HUES48 (cell line): ENCODE measurements at regions not wholly inside any gene's neighbourhood (a gene's known extent, or its start where the extent isn't known, plus 50 kb on each side); places are given as distances from the start of the nearest gene placed in this dataset.
"Not testable (repeated sequence)": the region's sequence is repeated elsewhere in the genome, so short reads cannot be mapped to it uniquely, and the experiment has no call there.

Experiments used
- H3K27ac ChIP-seq: one replicate; pipeline ENCODE4 v1.7.0; 2013; ENCODE audit warnings: low read depth, low read length, inconsistent platforms
- H3K27me3 ChIP-seq: 2 replicates; pipeline ENCODE4 v1.6.1; 2013; ENCODE audit warnings: mild to moderate bottlenecking, low read length; ENCODE audit not compliant: control insufficient read depth, insufficient read depth
- H3K36me3 ChIP-seq: 2 replicates; pipeline ENCODE4 v1.6.1; 2013; ENCODE audit warnings: low read length; ENCODE audit not compliant: control insufficient read depth, insufficient read depth
- H3K4me1 ChIP-seq: 2 replicates; pipeline ENCODE4 v1.6.1; 2013; ENCODE audit warnings: mild to moderate bottlenecking, low read length; ENCODE audit not compliant: control insufficient read depth, insufficient read depth
- H3K4me3 ChIP-seq: 2 replicates; pipeline ENCODE4 v1.5.1; 2013; ENCODE audit warnings: mild to moderate bottlenecking, low read depth, low read length
- H3K9ac ChIP-seq: 2 replicates; pipeline ENCODE4 v1.6.1; 2013; ENCODE audit warnings: mild to moderate bottlenecking, low read depth, low read length, moderate library complexity
- H3K9me3 ChIP-seq: 2 replicates; pipeline ENCODE4 v1.6.1; 2013; ENCODE audit warnings: low read length; ENCODE audit not compliant: control insufficient read depth, insufficient read depth

DNA sequence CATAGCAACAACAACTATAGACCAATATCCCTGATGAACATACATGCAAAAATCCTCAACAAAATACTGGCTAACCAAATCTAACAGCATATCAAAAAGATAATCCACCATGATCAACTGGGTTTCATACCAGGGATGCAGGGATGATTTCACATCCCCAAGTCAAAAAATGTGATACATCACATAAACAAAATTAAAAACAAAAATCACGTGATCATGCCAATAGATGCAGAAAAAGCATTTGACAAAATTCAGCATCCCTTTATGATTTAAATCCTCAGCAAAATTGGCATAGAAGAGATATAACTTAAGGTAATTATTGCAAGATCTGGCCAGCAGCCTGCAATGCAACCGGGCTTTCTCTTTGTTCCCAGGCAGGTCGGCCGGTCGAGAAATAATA is 735.1 kb upstream of the SGO1 start:
- not testable (repeated sequence) for H3K4me1 ChIP-seq, H3K9me3 ChIP-seq, H3K27ac ChIP-seq, H3K4me3 ChIP-seq, H3K36me3 ChIP-seq, H3K9ac ChIP-seq, H3K27me3 ChIP-seq

GRCh38 chr3:20916951-20917606 is 731.1 kb upstream of the SGO1 start:
- Histone ChIP-seq H3K9ac (no peak overlapping the region), H3K27ac (peak overlapping the region; percentile 22), H3K4me3 (no peak overlapping the region), H3K9me3 (no peaks in the 10 kb centered on the region), H3K4me1 (no peaks in the 10 kb centered on the region), H3K27me3 (no peaks in the 10 kb centered on the region), H3K36me3 (no peaks in the 10 kb centered on the region)

DNA sequence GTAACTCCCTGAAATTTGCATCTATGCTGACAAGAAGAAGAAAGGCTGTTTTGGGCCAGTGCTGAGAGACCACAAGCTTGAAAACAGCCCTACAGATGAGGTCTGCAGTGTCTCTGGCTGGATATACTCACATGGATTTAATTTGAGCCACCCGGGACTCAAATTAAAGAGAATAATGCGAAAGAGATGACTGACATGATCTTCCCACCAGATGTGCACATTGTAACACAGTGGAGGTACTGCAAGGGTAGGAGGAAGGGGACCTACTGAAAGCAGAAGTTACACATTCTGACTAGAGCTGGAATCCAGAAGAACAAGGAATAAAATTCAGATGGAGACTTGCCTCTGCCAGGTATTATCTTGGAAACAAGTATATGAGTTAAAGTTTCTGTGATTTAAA is 728.3 kb upstream of the SGO1 start:
- no peak overlapping the region for H3K4me3 ChIP-seq
- H3K9me3 ChIP-seq, result no peaks in the 10 kb centered on the region
- no peaks in the 10 kb centered on the region for H3K36me3 ChIP-seq
- H3K27me3 ChIP-seq, result no peaks in the 10 kb centered on the region
- H3K9ac ChIP-seq, result no peak overlapping the region
- no peaks in the 10 kb centered on the region for H3K4me1 ChIP-seq
- H3K27ac ChIP-seq, result no peak overlapping the region

DNA sequence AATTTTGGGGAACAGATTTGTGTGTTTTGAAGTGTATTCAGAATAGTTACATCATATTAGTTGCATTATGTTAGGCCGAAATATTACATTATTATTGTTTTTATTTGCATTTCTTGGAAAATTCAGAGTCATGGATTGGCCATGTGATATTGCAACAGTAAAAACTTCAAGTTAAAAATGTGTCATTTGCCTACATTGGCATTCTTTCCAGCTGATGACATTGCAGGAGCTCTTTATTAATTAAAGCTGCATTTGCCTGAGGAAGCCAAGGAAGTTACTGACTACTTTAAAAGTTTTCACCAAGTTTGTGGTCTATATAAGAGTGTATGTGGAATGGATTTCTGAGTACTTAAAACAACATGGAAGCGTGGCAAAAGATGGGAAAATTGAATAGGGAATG is 726.4 kb upstream of the SGO1 start:
- Histone ChIP-seq H3K9ac (no peak overlapping the region), H3K27ac (no peak overlapping the region), H3K27me3 (no peaks in the 10 kb centered on the region), H3K36me3 (no peaks in the 10 kb centered on the region), H3K4me1 (no peaks in the 10 kb centered on the region), H3K9me3 (no peaks in the 10 kb centered on the region), H3K4me3 (no peak overlapping the region)

- Histone ChIP-seq H3K27ac (no peak overlapping the region), H3K36me3 (no peaks in the 10 kb centered on the region), H3K4me3 (no peak overlapping the region), H3K4me1 (peaks cover 11% of the 10 kb centered on the region), H3K27me3 (no peaks in the 10 kb centered on the region), H3K9me3 (no peaks in the 10 kb centered on the region), H3K9ac (no peak overlapping the region)
Observed at GRCh38 chr3:20909511-20909910, 723.5 kb upstream of the SGO1 start.

GRCh38 chr3:20905210-20905805 is 719.3 kb upstream of the SGO1 start:
- Histone ChIP-seq H3K4me1 (peaks cover 14% of the 10 kb centered on the region), H3K9me3 (no peaks in the 10 kb centered on the region), H3K9ac (no peak overlapping the region), H3K27me3 (no peaks in the 10 kb centered on the region), H3K36me3 (no peaks in the 10 kb centered on the region), H3K27ac (peak overlapping the region; percentile 32), H3K4me3 (no peak overlapping the region)

- no peak overlapping the region for H3K4me3 ChIP-seq
- H3K27ac ChIP-seq, result peak overlapping the region; percentile 32
- H3K9me3 ChIP-seq, result no peaks in the 10 kb centered on the region
- H3K9ac ChIP-seq, result no peak overlapping the region
- no peaks in the 10 kb centered on the region for H3K36me3 ChIP-seq
- H3K27me3 ChIP-seq, result no peaks in the 10 kb centered on the region
- H3K4me1 ChIP-seq, result peaks cover 14% of the 10 kb centered on the region
Observed at GRCh38 chr3:20904671-20905070, 718.7 kb upstream of the SGO1 start.

DNA sequence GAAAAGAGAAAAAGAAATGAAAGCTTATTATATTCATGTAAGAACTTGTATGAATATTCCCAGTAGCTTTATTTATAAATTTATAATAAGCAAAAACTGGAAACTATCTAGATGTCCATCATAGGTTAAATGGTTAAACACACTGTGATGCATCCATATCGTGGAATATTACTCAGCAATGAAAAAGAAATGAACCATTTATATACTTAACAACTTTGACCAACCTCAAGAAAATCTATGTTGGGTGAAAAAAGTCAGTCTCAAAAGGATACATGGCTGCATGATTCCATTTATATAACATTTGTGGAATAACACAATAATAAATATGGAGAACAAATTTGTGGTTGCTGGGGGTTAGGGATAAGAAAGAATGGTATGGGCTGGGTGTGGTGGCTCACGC is 713.0 kb upstream of the SGO1 start:
- Histone ChIP-seq H3K36me3 (no peaks in the 10 kb centered on the region), H3K9ac (no peak overlapping the region), H3K27ac (no peak overlapping the region), H3K9me3 (no peaks in the 10 kb centered on the region), H3K4me1 (no peaks in the 10 kb centered on the region), H3K27me3 (no peaks in the 10 kb centered on the region), H3K4me3 (no peak overlapping the region)

DNA sequence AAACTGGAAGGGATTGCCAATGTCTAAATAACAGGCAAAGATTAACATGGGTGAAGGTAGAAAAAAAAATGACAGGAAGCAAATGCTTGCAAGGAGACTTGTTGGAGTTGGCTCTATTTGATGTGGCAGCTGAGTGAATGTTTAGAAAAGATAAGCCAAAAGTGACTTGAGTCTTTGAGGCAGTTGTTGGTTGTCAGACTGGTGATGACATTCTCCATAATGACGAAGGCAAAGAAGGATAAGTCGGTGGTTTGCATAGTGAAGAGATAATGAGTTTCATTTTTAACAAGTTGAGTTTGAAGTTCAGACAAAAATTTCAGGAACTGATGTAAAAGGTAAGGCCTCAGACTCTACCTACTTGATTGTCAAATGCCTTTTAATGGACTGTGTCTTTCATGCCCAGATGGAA is 704.1 kb upstream of the SGO1 start:
- H3K9me3 ChIP-seq, result no peaks in the 10 kb centered on the region
- H3K27ac ChIP-seq, result no peak overlapping the region
- no peaks in the 10 kb centered on the region for H3K36me3 ChIP-seq
- H3K4me3 ChIP-seq, result no peak overlapping the region
- no peak overlapping the region for H3K9ac ChIP-seq
- H3K4me1 ChIP-seq, result no peaks in the 10 kb centered on the region
- no peaks in the 10 kb centered on the region for H3K27me3 ChIP-seq

DNA sequence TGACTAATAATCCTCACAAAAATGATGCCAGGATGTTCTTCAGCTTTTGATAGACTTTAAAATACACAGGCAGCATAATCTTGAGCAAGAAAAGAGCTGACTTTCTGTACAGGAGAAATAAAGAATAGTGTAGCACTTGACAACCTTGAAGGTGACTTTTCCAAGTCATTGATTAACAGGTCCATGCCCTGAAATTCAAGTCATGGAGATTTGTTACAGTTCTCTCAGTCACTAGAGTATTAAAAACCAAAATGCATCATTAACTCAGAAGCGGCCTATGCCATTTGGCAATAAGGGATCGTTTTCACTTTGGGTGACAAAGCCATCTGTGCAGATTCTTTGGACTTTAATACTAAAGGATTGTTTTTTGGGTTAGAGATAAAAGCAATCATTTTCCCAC is 692.7 kb upstream of the SGO1 start:
- H3K9me3 ChIP-seq, result no peaks in the 10 kb centered on the region
- no peaks in the 10 kb centered on the region for H3K27me3 ChIP-seq

GRCh38 chr3:20873235-20873634 is 687.2 kb upstream of the SGO1 start:
- H3K4me1 ChIP-seq, result no peaks in the 10 kb centered on the region
- H3K36me3 ChIP-seq, result no peaks in the 10 kb centered on the region
- H3K9ac ChIP-seq, result no peak overlapping the region
- H3K4me3 ChIP-seq, result no peak overlapping the region
- H3K9me3 ChIP-seq, result peaks cover 3% of the 10 kb centered on the region; the same call in 1 of the 2 replicates
- no peaks in the 10 kb centered on the region for H3K27me3 ChIP-seq
- no peak overlapping the region for H3K27ac ChIP-seq

More for the DNA sequence above, 692.7 kb upstream of the SGO1 start:
- Histone ChIP-seq H3K27ac (no peak overlapping the region), H3K4me3 (no peak overlapping the region), H3K9ac (no peak overlapping the region), H3K4me1 (peaks cover 4% of the 10 kb centered on the region; the same call in 1 of the 2 replicates), H3K36me3 (no peaks in the 10 kb centered on the region)
